ENCODE measurements at regions not wholly inside any gene's neighbourhood (a gene's known extent, or its start where the extent isn't known, plus 50 kb on each side); places are given as distances from the start of the nearest gene placed in this dataset.
"Not testable (repeated sequence)": the region's sequence is repeated elsewhere in the genome, so short reads cannot be mapped to it uniquely, and the experiment has no call there.

- no peak for DNase-seq
These were observed 673.8 kb upstream of the HS3ST5 start for GRCh38 chr6:115016593-115016992.

DNA sequence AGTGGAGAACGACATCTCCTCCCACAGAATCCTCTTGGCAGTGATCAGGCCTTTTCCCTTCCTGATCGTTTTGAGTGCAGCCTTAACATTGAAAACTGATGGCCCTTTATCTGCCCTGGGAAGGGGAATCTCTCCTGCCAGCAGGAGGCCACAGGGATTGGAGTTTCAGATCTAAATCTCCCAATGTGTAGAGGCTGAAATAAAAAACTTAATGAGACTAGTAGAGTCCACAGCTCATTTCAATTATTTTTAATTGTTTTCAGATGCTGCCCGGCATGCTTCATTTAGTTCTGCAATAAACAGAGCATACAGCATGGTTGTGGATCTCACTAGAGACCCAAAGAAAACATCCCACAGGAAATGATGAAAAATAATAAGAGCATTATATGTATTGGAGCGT, 662.2 kb upstream of the HS3ST5 start:
- no peak for DNase-seq

DNA sequence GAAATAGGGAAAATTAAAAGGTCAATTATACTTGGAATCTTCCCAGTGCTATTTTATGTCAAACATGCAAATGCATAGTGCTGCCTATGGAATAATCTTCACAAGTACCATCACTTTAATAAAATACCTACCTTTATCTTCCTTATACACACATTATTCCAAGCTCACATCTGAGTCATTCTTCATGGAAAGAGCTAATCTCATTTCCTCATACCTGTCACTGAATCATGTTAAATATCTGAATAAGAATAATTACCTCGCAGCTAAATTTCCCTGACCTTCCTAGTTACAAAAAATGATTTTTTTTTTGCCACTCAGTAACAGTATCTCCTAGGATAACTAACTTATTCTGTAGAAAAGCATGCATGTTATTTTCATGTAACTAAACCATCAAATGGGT, 661.4 kb upstream of the HS3ST5 start:
- DNase-seq, result no peak

DNA sequence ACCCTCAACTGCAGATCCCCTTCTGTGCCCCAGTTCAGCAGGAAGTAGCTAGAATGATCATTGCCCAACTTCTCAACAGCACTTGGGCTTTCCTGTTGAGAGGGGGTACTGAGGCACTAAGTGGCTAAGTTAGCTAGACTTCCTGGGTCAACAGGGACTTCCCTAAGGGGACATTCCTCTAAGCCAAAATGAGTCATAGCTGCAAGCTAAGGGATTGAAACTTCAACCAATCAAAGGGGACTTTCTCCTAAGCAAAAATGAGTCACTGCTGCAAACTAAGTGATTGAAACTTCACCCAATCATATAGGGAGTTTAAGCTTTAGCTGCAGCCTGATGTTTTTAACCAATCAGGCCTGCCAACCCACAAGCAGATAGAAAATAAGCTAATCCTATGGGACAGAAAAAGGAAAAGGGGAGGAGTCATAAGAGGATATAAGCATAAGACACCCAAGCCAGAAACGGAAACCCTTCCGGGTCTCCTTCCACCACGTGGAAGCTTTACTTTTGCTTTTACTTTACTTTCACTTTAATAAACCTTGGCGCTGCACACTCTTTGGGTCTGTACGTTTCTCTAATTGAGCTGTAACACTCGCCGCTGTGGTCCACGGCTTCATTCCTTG, 659.0 kb upstream of the HS3ST5 start:
- no peak for DNase-seq

GRCh38 chr6:115000736-115001135, 657.9 kb upstream of the HS3ST5 start:
- no peak for DNase-seq

DNA sequence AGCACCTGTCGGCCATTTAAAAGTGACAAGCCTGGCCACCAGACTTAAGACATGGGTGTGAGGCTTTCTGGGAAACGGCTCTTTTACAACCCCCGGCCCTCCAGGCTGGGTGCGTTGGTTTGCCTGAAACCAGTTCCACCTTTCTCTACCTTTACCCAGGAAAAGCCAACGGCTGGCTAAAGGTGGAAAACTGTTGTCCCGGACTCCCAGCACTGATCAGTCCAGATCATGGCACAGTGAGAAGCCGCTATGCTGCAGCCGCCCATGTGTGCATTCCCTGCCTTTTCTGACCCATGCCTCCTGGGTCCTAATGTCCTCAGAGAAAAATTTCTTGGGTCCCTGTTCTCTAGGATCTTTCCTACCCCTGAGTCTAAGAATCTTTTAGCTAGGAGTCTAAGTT, 655.7 kb upstream of the HS3ST5 start:
- DNase-seq, result no peak

DNA sequence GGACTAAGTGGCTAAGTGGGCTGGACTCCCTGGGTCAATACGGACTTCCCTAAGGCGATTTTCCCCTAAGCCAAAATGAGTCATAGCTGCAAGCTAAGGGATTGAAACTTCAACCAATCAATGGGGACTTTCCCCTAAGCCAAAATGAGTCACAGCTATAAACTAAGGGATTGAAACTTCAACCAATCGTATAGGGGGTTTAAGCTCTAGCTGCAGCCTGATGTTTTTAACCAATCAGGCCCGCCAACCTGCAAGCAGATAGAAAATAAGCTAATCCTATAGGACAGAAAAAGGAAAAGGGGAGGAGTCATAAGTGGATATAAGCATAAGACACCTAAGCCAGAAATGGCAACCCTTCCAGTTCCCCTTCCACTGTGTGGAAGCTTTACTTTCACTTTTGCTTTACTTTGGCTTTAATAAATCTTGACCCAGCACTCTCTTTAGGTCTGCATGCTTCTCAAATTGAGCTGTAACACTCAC, 655.0 kb upstream of the HS3ST5 start:
- DNase-seq, result no peak

DNA sequence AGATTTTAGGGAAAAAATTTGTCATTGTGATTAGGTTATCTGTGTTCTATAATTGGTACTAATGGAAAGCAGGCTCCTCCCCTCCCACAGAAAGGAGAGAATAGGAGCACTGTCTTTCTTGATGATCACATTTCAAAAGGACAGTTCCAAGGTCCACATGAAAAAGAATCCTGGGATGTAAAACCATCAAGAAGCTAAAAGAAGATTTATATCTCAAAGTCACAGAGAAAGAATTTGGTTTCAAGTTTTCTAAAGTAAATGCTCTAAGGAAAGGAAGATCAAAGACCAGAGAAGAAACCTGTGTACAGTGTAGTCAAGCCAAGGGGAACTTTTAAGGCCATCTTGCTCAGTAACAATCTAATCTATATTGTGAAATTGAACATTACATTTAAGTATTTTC, 652.7 kb upstream of the HS3ST5 start:
- no peak for DNase-seq

DNA sequence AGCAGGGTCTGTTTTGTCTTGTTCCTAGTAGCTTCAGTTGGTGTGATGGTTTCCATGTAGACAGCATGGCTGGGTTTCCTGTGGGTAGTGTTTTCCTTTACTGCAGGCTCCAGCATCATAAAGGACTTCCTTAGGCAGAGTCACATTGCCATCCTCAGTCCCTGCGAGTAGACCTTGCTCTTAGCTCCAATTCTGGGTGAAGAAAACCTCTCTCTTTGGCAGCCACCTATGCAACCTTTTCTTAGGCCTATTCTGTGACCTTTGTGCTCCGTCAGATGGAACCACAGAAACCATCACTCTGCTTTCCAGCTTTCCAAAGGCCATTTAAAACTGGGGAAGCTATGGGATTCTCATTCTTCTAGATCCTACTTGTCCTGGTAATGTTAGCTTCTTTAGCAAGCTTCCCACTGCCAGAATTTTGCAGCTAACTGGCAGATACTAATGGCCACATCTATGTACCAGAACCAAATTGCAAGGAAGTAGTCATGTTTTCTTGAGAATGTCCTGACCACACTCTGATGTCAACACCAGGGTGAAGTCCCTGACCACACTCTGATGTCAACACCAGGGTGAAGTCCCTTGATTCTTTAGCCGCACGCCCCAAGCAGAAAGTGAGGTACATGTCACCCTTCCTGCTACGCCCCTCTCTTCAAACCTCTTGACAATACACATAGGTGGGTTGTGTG, 646.6 kb upstream of the HS3ST5 start:
- no peak for DNase-seq

- no peak for DNase-seq
These were observed 644.5 kb upstream of the HS3ST5 start for GRCh38 chr6:114987281-114987680.

GRCh38 chr6:114955363-114955762, 612.5 kb upstream of the HS3ST5 start:
- no peak for DNase-seq

- no peak for DNase-seq
These were observed 609.4 kb upstream of the HS3ST5 start for GRCh38 chr6:114952229-114952628.

GRCh38 chr6:114945392-114945791, 602.6 kb upstream of the HS3ST5 start:
- no peak for DNase-seq

- DNase-seq, result no peak
These were observed 598.3 kb upstream of the HS3ST5 start for GRCh38 chr6:114941078-114941477.

DNA sequence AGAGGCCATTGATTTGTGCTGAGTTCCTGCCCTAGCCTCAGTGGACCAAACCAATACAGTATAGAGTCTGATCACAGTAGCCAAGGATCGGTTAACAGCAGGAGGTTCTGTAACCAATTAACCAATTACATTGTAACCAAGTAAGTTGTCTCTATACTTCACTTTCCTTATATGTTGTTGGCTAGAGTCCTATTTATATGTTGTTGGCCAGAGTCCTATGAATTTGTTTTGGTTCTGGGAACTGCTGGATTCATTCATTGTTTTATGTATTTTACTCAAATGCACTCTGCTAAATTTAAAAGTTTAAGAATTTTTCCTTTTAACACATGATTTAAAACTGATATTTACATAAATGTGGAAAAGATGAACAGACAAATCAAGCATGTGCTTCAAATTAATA, 597.4 kb upstream of the HS3ST5 start:
- DNase-seq, result no peak

DNA sequence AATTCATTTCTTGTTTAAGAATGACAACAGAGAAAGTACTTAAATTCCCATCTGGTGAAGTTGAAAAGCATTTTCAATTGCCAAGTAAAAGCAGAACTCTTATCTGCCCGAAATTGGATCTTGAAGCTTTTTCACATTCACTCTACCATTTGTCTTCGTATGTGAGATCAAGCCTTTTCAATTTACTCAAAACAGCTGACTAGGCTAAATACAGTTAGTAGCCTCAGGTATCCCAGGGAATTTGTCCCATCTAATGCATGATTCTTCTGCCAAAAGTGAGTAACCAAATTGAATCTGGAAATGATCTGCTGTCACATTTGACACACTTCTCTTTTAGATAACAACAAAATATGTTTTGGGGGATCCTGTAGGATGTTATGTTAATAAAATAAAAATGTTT, 596.8 kb upstream of the HS3ST5 start:
- no peak for DNase-seq

- DNase-seq, result no peak
These were observed 593.3 kb upstream of the HS3ST5 start for GRCh38 chr6:114936080-114936479.

GRCh38 chr6:114934079-114934478, 591.3 kb upstream of the HS3ST5 start:
- DNase-seq, result no peak

GRCh38 chr6:114928731-114929130, 585.9 kb upstream of the HS3ST5 start:
- not testable (repeated sequence) for DNase-seq

DNA sequence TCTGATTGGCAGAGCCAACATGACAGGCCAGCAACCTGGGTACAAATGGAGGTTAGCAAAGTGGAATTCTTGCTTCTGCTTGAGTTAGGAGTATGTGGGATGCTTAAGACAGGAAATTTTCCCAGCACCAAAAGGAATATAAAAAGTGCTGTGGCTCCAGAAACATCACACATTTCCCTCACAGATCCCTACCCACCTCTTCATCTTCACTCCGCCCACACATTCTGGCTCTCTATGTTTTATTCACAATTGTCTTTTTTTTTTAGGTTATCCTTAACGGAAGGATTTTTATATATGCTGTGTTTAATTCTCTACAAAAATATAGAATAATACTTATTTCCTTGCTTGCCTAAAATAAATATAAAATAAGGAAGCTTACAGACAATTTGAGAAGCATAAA, 563.3 kb upstream of the HS3ST5 start:
- no peak for DNase-seq

DNA sequence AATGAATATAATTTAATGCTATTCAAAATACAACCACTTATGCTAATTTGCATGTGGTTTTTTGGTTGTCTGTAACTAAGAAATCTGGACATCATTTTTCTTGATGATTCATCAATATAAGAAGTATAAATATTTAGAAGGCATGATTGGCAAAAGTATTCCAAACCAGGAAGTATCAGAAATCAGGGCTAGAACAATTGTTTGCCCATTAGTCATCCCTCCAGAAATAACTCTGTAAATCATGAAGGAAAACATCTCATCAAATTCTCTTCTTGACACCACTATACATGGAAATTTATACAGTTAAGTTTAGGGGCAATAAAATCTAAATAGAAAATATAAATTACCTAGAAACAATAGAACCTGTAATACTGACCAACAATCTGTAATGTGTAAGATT, 554.7 kb upstream of the HS3ST5 start:
- no peak for DNase-seq

GRCh38 chr6:114892211-114892610, 549.4 kb upstream of the HS3ST5 start:
- no peak for DNase-seq

DNA sequence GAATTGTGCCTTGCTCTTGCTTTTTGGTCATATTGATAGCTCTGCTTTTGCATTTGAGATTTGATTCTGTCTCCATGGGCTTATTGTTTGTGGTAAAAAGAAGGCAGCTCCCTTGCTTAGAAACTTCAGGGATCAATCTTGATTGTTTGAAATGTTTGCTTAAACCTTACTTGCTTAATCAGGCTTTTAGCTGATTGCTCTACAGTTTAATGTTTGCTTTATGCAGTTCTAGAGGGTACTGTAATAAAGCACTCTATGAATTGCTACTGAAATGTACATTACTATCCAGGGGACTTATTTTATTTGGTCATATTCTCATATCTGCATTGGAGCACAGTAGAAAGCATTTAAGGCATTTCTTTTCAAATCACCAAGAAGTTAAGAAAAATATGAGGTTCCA, 545.4 kb upstream of the HS3ST5 start:
- DNase-seq, result no peak

- DNase-seq, result no peak
These were observed 544.0 kb upstream of the HS3ST5 start for GRCh38 chr6:114886670-114887436.

All from stimulated activated CD4-positive, alpha-beta T cell treated with anti-CD3 and anti-CD28 coated beads, Interleukin-2, amount 100 ng/mL, for 24 hours (primary cell).